Mesothelial cell of epicardium (in vitro differentiated cells): ENCODE measurements at regions not wholly inside any gene's neighbourhood (a gene's known extent, or its start where the extent isn't known, plus 50 kb on each side); places are given as distances from the start of the nearest gene placed in this dataset.

Source experiments
- DNase-seq, 2 experiments: peaks; one replicate each; pipeline ENCODE4 v3.0.0; 2021; ENCODE audit warnings: low spot score in 2 of 2; ENCODE audit not compliant: unreplicated experiment in 2 of 2
- H3K27ac Mint-ChIP-seq: 2 replicates; pipeline ENCODE4 v1.8.0; 2021; ENCODE audit warnings: mixed read lengths
- H3K27me3 Mint-ChIP-seq: 2 replicates; pipeline ENCODE4 v1.8.0; 2021; ENCODE audit warnings: low read depth, mixed read lengths
- H3K36me3 Mint-ChIP-seq: 2 replicates; pipeline ENCODE4 v1.8.0; 2021; ENCODE audit warnings: mixed read lengths
- H3K4me1 Mint-ChIP-seq: 2 replicates; pipeline ENCODE4 v1.8.0; 2021; ENCODE audit warnings: mixed read lengths
- H3K4me3 Mint-ChIP-seq: 2 replicates; pipeline ENCODE4 v1.8.0; 2021; ENCODE audit warnings: mild to moderate bottlenecking, moderate library complexity, mixed read lengths
- H3K9me3 Mint-ChIP-seq: 2 replicates; pipeline ENCODE4 v1.8.0; 2021; ENCODE audit warnings: mixed read lengths
- CTCF ChIP-seq: fragments of 200-600 bp; sonication (generic); IDR thresholded peaks from one replicate; pipeline ENCODE4 v1.5.0; 2021; ENCODE audit warnings: antibody characterized with exemption; ENCODE audit not compliant: unreplicated experiment

- TF ChIP-seq CTCF = no peak
- Mint-ChIP-seq H3K9me3 (peaks cover 9% of the 10 kb centered on the region), H3K4me1 (no peaks in the 10 kb centered on the region), H3K27me3 (no peaks in the 10 kb centered on the region), H3K36me3 (no peaks in the 10 kb centered on the region), H3K27ac (no peak overlapping the region), H3K4me3 (no peak overlapping the region)
- no peak for DNase-seq
These were observed 1182.6 kb downstream of the AMY1C start for GRCh38 chr1:104932030-104932915.

GRCh38 chr1:104932949-104933679 is 1183.4 kb downstream of the AMY1C start:
- no peak for DNase-seq
- H3K4me1 Mint-ChIP-seq = no peaks in the 10 kb centered on the region
- peaks cover 12% of the 10 kb centered on the region for H3K9me3 Mint-ChIP-seq
- no peak overlapping the region for H3K27ac Mint-ChIP-seq
- no peaks in the 10 kb centered on the region for H3K27me3 Mint-ChIP-seq
- H3K36me3 Mint-ChIP-seq = no peaks in the 10 kb centered on the region
- H3K4me3 Mint-ChIP-seq = no peak overlapping the region
- TF ChIP-seq CTCF = no peak

GRCh38 chr1:104933846-104934245 is 1184.1 kb downstream of the AMY1C start:
- H3K27ac Mint-ChIP-seq = no peak overlapping the region
- no peaks in the 10 kb centered on the region for H3K27me3 Mint-ChIP-seq
- no peaks in the 10 kb centered on the region for H3K4me1 Mint-ChIP-seq
- no peak for TF ChIP-seq CTCF
- H3K36me3 Mint-ChIP-seq = no peaks in the 10 kb centered on the region
- DNase-seq = no peak
- peaks cover 17% of the 10 kb centered on the region for H3K9me3 Mint-ChIP-seq
- no peak overlapping the region for H3K4me3 Mint-ChIP-seq

GRCh38 chr1:104945406-104945805 is 1195.7 kb downstream of the AMY1C start:
- H3K4me3 Mint-ChIP-seq = no peak overlapping the region
- peaks cover 15% of the 10 kb centered on the region for H3K9me3 Mint-ChIP-seq
- no peak for TF ChIP-seq CTCF
- no peaks in the 10 kb centered on the region for H3K36me3 Mint-ChIP-seq
- no peaks in the 10 kb centered on the region for H3K27me3 Mint-ChIP-seq
- no peak for DNase-seq
- H3K27ac Mint-ChIP-seq = no peak overlapping the region
- no peaks in the 10 kb centered on the region for H3K4me1 Mint-ChIP-seq

- Mint-ChIP-seq H3K4me3 (no peak overlapping the region), H3K4me1 (no peaks in the 10 kb centered on the region), H3K27ac (no peak overlapping the region), H3K9me3 (peaks cover 15% of the 10 kb centered on the region), H3K36me3 (no peaks in the 10 kb centered on the region), H3K27me3 (no peaks in the 10 kb centered on the region)
- no peak for TF ChIP-seq CTCF
- DNase-seq = no peak
These were observed 1197.0 kb downstream of the AMY1C start for GRCh38 chr1:104946558-104947210.
